HepG2 (cell line): ENCODE measurements at regions not wholly inside any gene's neighbourhood (a gene's known extent, or its start where the extent isn't known, plus 50 kb on each side); places are given as distances from the start of the nearest gene placed in this dataset.

ENCODE experiments used
- ATAC-seq: fragments of 200-7000 bp; cut with Tn5 transposase; 3 replicates; pipeline ENCODE4 v1.9.1; 2020; ENCODE audit warnings: mild to moderate bottlenecking, moderate library complexity
- BruUV-seq: library from RNA; stranded (reverse); fragments of 400-500 nt; replicated peaks from 2 replicates; lab custom pipeline; 2021; lab: Mats Ljungman, UMichigan
- CTCF ChIA-PET: fragments of 300-600 bp; formaldehyde crosslinking; extraction: SDS; loops from one replicate; lab custom pipeline; 2021; ENCODE audit warnings: low total read pairs, inconsistent platforms, low intra/inter-chr PET ratio; lab: Yijun Ruan, JAX
- POLR2A ChIA-PET: fragments of 350-600 bp; sonication (Branson Sonifier 250); formaldehyde crosslinking; loops from one replicate; lab custom pipeline; 2020; ENCODE audit warnings: antibody characterized with exemption, inconsistent platforms; lab: Yijun Ruan, JAX
- DNase-seq: peaks from one replicate; pipeline ENCODE4 v3.0.0-alpha.2; 2015; ENCODE audit warnings: low spot score
- FAIRE-seq: peaks from 3 replicates; lab custom pipeline; 2011; peaks lifted over from hg19 to GRCh38; lab: Jason Lieb, UNC
- H2AFZ ChIP-seq: one replicate; pipeline ENCODE4 v1.6.1; 2011; ENCODE audit warnings: low read length, inconsistent platforms
- H3K27ac ChIP-seq: fragments of 300-600 bp; 3 replicates; pipeline ENCODE4 v1.8.0; 2011; ENCODE audit warnings: mixed run types, mild to moderate bottlenecking, mixed read lengths, low read length, inconsistent platforms; ENCODE audit not compliant: insufficient read depth; ENCODE audit errors: extremely low read length
- H3K27me3 ChIP-seq, 2 experiments: fragments of 200-600 bp in 1 of 2; 2 replicates in 1 of 2; 3 replicates in 1 of 2; pipeline versions ENCODE4 v1.6.0 to v1.8.0; 2011; ENCODE audit warnings: low read length in 2 of 2, mild to moderate bottlenecking in 2 of 2, moderate library complexity in 2 of 2, inconsistent platforms in 1 of 2; ENCODE audit not compliant: insufficient read depth in 2 of 2, control insufficient read depth in 1 of 2
- H3K36me3 ChIP-seq, 2 experiments: fragments of 200-600 bp in 1 of 2; replicated peaks in 1 of 2; 2 replicates in 1 of 2; 3 replicates in 1 of 2; pipeline versions ENCODE4 v1.5.1 to v1.8.0; 2011; ENCODE audit warnings: low read length in 2 of 2, inconsistent platforms in 1 of 2; ENCODE audit not compliant: insufficient read depth in 2 of 2, control insufficient read depth in 1 of 2
- H3K4me1 ChIP-seq: 2 replicates; pipeline ENCODE4 v1.5.1; 2012; ENCODE audit warnings: low read length, inconsistent platforms; ENCODE audit not compliant: insufficient read depth
- H3K4me2 ChIP-seq: 2 replicates; pipeline ENCODE4 v1.6.0; 2011; ENCODE audit warnings: low read depth, low read length, inconsistent platforms
- H3K4me3 ChIP-seq, 3 experiments: fragments of 200-600 bp in 1 of 3; sonication (generic), shearing (Covaris generic) in 1 of 3; replicated peaks in 1 of 3; 2 replicates each; pipeline ENCODE4 v1.5.1; 2011 to 2016; ENCODE audit warnings: low read length in 3 of 3, inconsistent platforms in 2 of 3, low read depth in 2 of 3, mild to moderate bottlenecking in 2 of 3, control low read depth in 1 of 3, mixed read lengths in 1 of 3; ENCODE audit not compliant: insufficient read depth in 1 of 3
- H3K79me2 ChIP-seq: one replicate; pipeline ENCODE4 v1.6.1; 2011; ENCODE audit warnings: low read length, inconsistent platforms; ENCODE audit not compliant: insufficient read depth
- H3K9ac ChIP-seq: 2 replicates; pipeline ENCODE4 v1.6.0; 2011; ENCODE audit warnings: mild to moderate bottlenecking, low read depth, low read length, inconsistent platforms; ENCODE audit not compliant: insufficient read depth
- H3K9me3 ChIP-seq: 2 replicates; pipeline ENCODE4 v1.5.1; 2012; ENCODE audit warnings: mild to moderate bottlenecking, low read length
- H4K20me1 ChIP-seq: 2 replicates; pipeline ENCODE4 v1.6.0; 2011; ENCODE audit warnings: inconsistent platforms, mild to moderate bottlenecking, low read length, moderate library complexity; ENCODE audit not compliant: insufficient read depth
- BRCA1 ChIP-seq: sonication (generic); formaldehyde crosslinking; IDR thresholded peaks from 2 replicates; pipeline ENCODE4 v1.4.0; 2020; ENCODE audit warnings: missing genetic modification reagents
- CBX5 ChIP-seq: sonication (generic); formaldehyde crosslinking; IDR thresholded peaks from 2 replicates; pipeline ENCODE4 v1.4.0; 2020; ENCODE audit warnings: missing genetic modification reagents, borderline replicate concordance
- DNMT1 ChIP-seq: sonication (generic); formaldehyde crosslinking; IDR thresholded peaks from 2 replicates; pipeline ENCODE4 v1.5.1; 2020; ENCODE audit warnings: mild to moderate bottlenecking, missing genetic modification reagents
- EP300 ChIP-seq, 3 experiments: sonication (generic) in 1 of 3; formaldehyde crosslinking in 1 of 3; IDR thresholded peaks; 2 replicates each; pipeline versions ENCODE4 v1.5.1 to v1.6.1; 2011 to 2020; ENCODE audit warnings: low read depth in 2 of 3, low read length in 2 of 3, borderline replicate concordance in 1 of 3, improper control_type of control experiment in 1 of 3, mild to moderate bottlenecking in 1 of 3, missing genetic modification reagents in 1 of 3, moderate library complexity in 1 of 3
- FOXA3 ChIP-seq: IDR thresholded peaks from 2 replicates; pipeline ENCODE4 v1.6.1; 2016; ENCODE audit warnings: missing genetic modification reagents, missing compliant biosample characterization
- HNF4A ChIP-seq: sonication (generic); formaldehyde crosslinking; IDR thresholded peaks from 2 replicates; pipeline ENCODE4 v1.4.0; 2020; ENCODE audit warnings: missing genetic modification reagents
- MIER3 ChIP-seq: IDR thresholded peaks from 2 replicates; pipeline ENCODE4 v1.6.1; 2016; ENCODE audit warnings: missing compliant biosample characterization, borderline replicate concordance
- NONO ChIP-seq, 2 experiments: fragments of 450-650 bp in 1 of 2; sonication (generic) in 1 of 2; formaldehyde crosslinking in 1 of 2; IDR thresholded peaks in 1 of 2; conservative IDR thresholded peaks in 1 of 2; 2 replicates each; pipeline versions ENCODE4 v1.6.1 to v1.8.0; 2017 to 2022; ENCODE audit warnings: mild to moderate bottlenecking in 1 of 2, missing genetic modification reagents in 1 of 2, moderate library complexity in 1 of 2
- RARA ChIP-seq: IDR thresholded peaks from 2 replicates; pipeline ENCODE4 v1.6.1; 2016; ENCODE audit warnings: missing genetic modification reagents, missing compliant biosample characterization
- SATB2 ChIP-seq: sonication (generic); formaldehyde crosslinking; IDR thresholded peaks from 2 replicates; pipeline ENCODE4 v1.5.0; 2020; ENCODE audit warnings: missing genetic modification reagents
- SKI ChIP-seq: fragments of 450-650 bp; IDR thresholded peaks from one replicate; pipeline ENCODE4 v1.6.1; 2018; ENCODE audit warnings: mild to moderate bottlenecking; ENCODE audit not compliant: partially characterized antibody
- ZBTB20 ChIP-seq: sonication (generic); formaldehyde crosslinking; IDR thresholded peaks from 2 replicates; pipeline ENCODE4 v1.8.1; 2023; ENCODE audit warnings: missing genetic modification reagents, low read depth, mild to moderate bottlenecking, borderline replicate concordance
- ZNF282 ChIP-seq: fragments of 450-650 bp; IDR thresholded peaks from 2 replicates; pipeline ENCODE4 v1.6.1; 2018; ENCODE audit not compliant: partially characterized antibody
- ZNF720 ChIP-seq: sonication (generic); formaldehyde crosslinking; IDR thresholded peaks from 2 replicates; pipeline ENCODE4 v1.4.0; 2020; ENCODE audit warnings: missing genetic modification reagents
- ZNF75D ChIP-seq: sonication (generic); formaldehyde crosslinking; IDR thresholded peaks from 2 replicates; pipeline ENCODE4 v1.8.1; 2023; ENCODE audit warnings: missing genetic modification reagents, mild to moderate bottlenecking, borderline replicate concordance
- ZSCAN31 ChIP-seq: sonication (generic); formaldehyde crosslinking; IDR thresholded peaks from 2 replicates; pipeline ENCODE4 v1.5.0; 2020; ENCODE audit warnings: low read depth, mild to moderate bottlenecking, missing genetic modification reagents
- WGBS: methylation state at CpG from one replicate; pipeline ENCODE4 v1.1.6; 2017; ENCODE audit warnings: low lambda C conversion rate; 5-methylcytosine and 5-hydroxymethylcytosine counted together
- in situ Hi-C: cut with HindIII; loops from 2 replicates; pipeline ENCODE4 v1.10.0; 2017; ENCODE audit warnings: low pct_unique_long_range_greater_than_20kb; ENCODE audit not compliant: extremely low pct_ligation_motif_present
- intact Hi-C: fragments of 100-400 bp; cut with micrococcal nuclease; formaldehyde crosslinking; loops from one replicate; pipeline ENCODE4 v1.10.0; 2022; ENCODE audit not compliant: unreplicated experiment
- TF ChIP-seq, protein P1 (sequence below): sonication (generic); formaldehyde crosslinking; IDR thresholded peaks from 2 replicates; pipeline ENCODE4 v1.4.0; 2020; ENCODE audit warnings: missing genetic modification reagents
- TF ChIP-seq, protein P2 (sequence below): sonication (generic); formaldehyde crosslinking; IDR thresholded peaks from 2 replicates; pipeline ENCODE4 v1.4.0; 2020; ENCODE audit warnings: missing genetic modification reagents

DNA sequence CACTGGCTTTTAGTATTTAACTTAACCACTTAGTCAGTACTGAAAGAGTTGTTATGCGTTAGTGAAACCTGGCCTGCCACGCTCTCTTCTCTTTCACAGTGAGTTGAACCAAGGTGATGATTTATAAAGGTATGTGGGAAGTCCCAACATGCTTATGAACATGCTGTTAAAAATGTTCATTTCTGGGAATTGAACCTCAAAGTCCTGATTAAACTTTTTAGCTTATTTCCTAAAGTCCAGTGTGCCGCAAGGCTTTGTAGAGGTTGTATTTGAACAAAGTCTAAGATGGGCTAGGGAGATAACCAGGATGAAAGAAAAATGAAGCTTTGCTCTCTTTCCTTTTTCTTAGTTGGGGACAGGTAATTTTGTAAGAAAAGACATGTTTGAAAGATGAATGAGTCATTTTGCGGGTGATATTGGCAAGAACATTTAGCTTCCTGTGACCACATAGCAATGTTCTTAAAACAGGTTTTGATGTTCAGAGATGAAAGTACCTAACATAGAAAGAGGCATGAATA lies 270.3 kb downstream of the DTHD1 start:
- ATAC-seq: no peak
- 0% methylated on average over 4 of the region's 4 CpGs for WGBS
- H3K36me3 ChIP-seq: no peaks in the 10 kb centered on the region
- H3K4me1 ChIP-seq: no peaks in the 10 kb centered on the region
- intact Hi-C loops: no loop called here
- TF ChIP-seq ZBTB20 (no peak), RARA (CRISPR knock-in tag) (no peak), ZNF720 (CRISPR knock-in tag) (no peak), EP300 (IDR thresholded peaks at IDR 0.05; ENCODE audit: low read depth in 2 of 2, low read length in 2 of 2) (no peak), EP300 (CRISPR knock-in tag; IDR thresholded peaks at IDR 0.05; ENCODE audit: borderline replicate concordance) (no peak), BRCA1 (no peak)
- TF ChIP-seq, protein P1, sequence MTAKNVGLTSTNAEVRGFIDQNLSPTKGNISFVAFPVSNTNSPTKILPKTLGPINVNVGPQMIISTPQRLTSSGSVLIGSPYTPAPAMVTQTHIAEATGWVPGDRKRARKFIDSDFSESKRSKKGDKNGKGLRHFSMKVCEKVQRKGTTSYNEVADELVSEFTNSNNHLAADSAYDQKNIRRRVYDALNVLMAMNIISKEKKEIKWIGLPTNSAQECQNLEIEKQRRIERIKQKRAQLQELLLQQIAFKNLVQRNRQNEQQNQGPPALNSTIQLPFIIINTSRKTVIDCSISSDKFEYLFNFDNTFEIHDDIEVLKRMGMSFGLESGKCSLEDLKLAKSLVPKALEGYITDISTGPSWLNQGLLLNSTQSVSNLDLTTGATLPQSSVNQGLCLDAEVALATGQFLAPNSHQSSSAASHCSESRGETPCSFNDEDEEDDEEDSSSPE (CRISPR knock-in tag): no peak
- TF ChIP-seq, all 625 proteins: peak for 0
- Histone ChIP-seq H3K27me3 (no peaks in the 10 kb centered on the region), H3K9me3 (no peaks in the 10 kb centered on the region; the same call in none of the 2 replicates), H2AFZ (no peak overlapping the region), H3K4me3 (no peak overlapping the region), H3K4me2 (no peak overlapping the region), H4K20me1 (no peaks in the 10 kb centered on the region), H3K9ac (no peak overlapping the region), H3K79me2 (no peaks in the 10 kb centered on the region), H3K27ac (no peak overlapping the region)
- BruUV-seq: no TSS peak
- DNase-seq: no peak
- CTCF ChIA-PET: no interaction called here
- POLR2A ChIA-PET: no interaction called here
- in situ Hi-C loops: no loop called here
- no peak for FAIRE-seq

DNA sequence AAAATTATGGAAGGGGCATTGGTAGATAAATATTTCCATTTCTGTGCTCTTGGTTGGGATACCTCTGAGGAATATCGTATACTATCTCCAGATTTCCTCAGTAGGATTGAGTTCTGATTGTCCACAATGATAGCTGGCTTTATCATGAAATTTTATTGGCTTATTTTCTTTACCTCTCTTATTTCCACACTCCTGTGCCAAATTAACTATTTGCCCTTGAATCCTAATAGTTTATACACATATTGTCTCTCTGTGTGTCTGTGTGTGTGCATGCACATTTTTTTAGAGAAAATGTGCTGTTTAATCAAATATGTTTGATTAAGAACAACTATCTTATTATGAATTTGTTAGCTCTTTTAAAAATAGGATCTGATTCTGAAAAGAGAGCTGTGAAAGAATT lies 271.6 kb downstream of the DTHD1 start:
- Histone ChIP-seq H3K79me2 (no peaks in the 10 kb centered on the region), H3K4me1 (no peaks in the 10 kb centered on the region), H3K27me3 (no peaks in the 10 kb centered on the region), H3K36me3 (no peaks in the 10 kb centered on the region), H2AFZ (no peak overlapping the region), H3K4me3 (no peak overlapping the region), H3K9me3 (no peaks in the 10 kb centered on the region; the same call in 1 of the 2 replicates), H3K9ac (no peak overlapping the region), H4K20me1 (no peaks in the 10 kb centered on the region), H3K4me2 (no peak overlapping the region), H3K27ac (no peak overlapping the region)
- BruUV-seq: no TSS peak
- intact Hi-C loops: no loop called here
- DNase-seq (no peak), ATAC-seq (no peak), FAIRE-seq (no peak)
- WGBS: 4% methylated on average over 1 of the region's 1 CpG
- CTCF ChIA-PET: no interaction called here
- POLR2A ChIA-PET: no interaction called here
- in situ Hi-C loops: no loop called here
- TF ChIP-seq SKI (no peak), HNF4A (CRISPR knock-in tag) (no peak), NONO (IDR thresholded peaks at IDR 0.05) (no peak), NONO (CRISPR knock-in tag; conservative IDR thresholded peaks at IDR 0.05) (no peak), SATB2 (CRISPR knock-in tag) (no peak), ZNF75D (CRISPR knock-in tag) (no peak), MIER3 (CRISPR knock-in tag) (no peak), CBX5 (CRISPR knock-in tag) (no peak), ZSCAN31 (CRISPR knock-in tag) (no peak), ZNF282 (no peak), FOXA3 (no peak), DNMT1 (CRISPR knock-in tag) (no peak)
- TF ChIP-seq, protein P2, sequence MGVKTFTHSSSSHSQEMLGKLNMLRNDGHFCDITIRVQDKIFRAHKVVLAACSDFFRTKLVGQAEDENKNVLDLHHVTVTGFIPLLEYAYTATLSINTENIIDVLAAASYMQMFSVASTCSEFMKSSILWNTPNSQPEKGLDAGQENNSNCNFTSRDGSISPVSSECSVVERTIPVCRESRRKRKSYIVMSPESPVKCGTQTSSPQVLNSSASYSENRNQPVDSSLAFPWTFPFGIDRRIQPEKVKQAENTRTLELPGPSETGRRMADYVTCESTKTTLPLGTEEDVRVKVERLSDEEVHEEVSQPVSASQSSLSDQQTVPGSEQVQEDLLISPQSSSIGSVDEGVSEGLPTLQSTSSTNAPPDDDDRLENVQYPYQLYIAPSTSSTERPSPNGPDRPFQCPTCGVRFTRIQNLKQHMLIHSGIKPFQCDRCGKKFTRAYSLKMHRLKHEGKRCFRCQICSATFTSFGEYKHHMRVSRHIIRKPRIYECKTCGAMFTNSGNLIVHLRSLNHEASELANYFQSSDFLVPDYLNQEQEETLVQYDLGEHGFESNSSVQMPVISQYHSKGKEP: no peak
